ENCODE measurements at regions not wholly inside any gene's neighbourhood (a gene's known extent, or its start where the extent isn't known, plus 50 kb on each side); places are given as distances from the start of the nearest gene placed in this dataset.

GRCh38 chr2:3059141-3059925 lies 318.3 kb downstream of the EIPR1 start:
- no peak for DNase-seq

DNA sequence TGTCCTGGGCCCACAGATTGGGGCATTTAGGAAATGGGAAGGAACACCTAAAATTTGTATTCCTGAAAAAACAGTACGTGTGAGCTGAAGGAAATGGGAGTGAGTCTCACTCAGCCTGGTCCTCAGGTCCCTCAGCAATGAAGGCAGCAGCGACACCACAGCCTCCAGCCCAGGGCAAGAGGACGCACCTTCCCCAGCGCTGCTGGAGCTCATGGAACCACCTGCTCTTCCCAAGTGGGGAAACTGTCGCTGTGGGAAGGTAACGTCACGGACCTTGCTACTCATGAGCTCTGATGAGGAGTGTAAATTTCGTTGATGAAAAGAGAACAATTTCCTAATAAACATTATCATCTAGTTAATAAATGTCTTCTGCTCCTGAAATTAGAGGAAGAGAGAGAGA lies 323.6 kb downstream of the EIPR1 start:
- DNase-seq: no peak

- no peak for DNase-seq
Measured at GRCh38 chr2:3051266-3051665, 326.4 kb downstream of the EIPR1 start.

- no peak for DNase-seq
Measured at GRCh38 chr2:3046170-3046865, 331.3 kb downstream of the EIPR1 start.

DNA sequence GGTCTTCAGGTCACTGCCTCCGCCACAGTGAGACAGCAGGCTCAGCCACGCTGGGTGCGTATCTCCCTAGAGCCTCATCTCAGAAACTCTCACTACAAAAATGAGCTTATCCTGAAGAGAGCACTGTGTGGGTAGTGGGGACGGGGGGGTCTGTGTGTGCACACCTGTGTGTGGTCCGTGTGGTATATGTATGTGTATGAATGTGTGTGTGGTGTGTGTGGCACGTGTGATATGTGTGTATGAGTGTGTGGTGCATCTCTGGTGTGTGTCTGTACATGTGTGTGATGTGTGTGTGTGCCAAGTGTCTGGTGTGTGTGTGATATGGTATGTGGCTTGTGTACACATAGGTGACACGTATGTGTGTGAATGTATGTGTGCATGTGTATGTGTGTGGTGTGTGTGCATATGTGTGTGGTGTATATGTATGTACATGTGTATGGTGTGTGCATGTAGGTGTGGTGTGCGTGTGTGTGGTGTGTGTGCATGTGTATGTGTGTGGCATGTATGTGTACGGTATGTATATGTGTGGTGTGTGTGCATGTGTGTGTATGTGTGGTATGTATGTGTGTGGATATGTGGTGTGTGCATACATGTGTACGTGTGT lies 332.2 kb downstream of the EIPR1 start:
- no peak for DNase-seq

DNA sequence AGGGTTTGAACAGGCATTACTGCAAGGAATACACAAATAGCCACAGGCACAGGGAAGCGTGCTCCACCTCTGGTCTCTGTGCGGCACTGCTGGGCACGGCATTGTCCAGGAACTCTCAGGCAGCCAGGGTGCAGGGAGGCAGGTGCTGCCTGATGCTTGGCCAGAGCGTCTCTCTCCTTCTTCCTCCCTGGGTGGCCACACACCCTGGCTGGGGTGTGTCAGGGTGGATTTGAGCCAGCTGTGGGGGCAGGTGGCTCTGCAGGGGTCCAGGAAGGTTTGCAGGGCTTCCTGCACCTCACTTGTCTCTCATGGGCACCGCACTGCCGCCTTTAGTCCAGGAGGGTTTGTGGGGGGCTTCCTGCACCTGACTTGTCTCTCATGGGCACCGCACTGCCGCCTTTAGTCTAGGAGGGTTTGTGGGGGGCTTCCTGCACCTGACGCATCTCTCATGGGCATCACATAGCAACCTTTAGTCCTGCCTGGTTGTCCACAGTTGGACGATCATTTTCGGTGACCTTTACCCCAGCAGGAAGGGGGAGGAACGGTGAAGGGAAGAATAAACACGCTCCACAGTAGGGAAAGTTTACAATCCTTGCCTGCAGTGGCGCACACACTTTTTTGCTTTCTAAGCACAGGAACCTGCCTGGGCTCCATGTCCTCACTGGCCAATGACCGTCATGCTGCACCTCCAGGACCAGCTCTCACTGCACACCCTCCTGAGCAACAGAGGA lies 332.9 kb downstream of the EIPR1 start:
- DNase-seq: no peak

DNA sequence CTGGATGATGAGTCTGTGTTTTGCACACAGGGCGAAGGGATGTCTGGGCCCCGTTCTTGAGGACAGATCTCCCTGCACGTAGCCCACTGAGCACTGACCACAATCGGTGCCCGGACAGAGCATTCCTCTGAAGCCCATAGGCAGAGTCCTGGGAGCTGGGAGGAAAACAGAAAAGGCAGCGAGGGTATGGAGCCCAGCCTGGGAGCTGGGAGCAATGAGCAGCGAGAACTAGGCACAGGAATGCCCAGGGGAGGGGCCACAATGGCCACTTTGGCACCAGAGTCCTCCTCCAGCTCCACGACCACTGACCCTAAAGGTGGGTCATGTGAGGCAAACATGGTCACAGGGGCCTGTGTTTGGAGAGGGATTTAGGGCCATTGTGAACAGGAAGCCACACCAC lies 333.9 kb downstream of the EIPR1 start:
- no peak for DNase-seq

DNA sequence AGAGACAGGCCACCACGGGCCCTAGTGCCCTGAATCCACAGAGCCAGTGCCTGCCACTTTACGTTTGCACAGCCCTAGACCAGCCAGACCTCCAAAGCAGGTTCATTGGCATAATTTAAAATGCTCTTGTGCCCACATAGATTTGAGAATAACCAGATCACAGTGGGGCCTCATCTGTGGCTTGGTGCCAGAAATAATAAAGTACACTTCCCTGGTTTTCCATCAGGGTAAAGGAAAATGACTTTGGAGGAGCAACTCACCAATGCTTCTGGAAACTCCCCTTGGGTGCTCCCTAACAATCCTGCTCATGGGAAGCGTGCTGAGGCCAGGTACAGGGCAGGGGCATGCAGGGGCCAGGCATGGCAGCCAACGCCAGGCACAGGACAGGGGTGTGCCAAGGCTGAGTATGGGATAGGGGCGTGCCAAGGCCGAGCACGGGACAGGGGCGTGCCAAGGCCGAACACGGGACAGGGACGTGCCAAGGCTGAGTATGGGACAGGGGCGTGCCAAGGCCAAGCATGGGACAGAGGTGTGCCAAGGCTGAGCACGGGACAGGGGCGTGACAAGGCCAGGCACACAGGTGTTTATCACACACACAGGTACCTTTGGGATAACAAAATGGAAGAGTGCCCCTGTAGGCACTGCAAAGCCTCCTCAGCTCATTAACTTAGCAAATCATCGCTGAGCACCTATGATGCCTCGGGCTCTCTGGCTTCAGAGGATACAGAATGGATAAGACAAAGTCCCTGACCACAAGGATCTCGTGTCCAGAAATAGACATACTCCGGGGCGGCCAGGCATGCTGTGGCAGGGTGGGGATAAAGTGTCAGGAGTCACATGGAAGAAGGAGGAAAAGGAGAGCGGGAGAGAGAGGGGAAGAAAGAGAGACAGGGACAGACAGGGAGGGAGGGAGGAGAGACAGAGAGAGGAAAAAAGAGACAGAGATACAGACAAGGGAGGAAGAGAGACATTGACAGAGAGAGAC lies 334.7 kb downstream of the EIPR1 start:
- no peak for DNase-seq

GRCh38 chr2:3041841-3042600 lies 335.6 kb downstream of the EIPR1 start:
- no peak for DNase-seq

DNA sequence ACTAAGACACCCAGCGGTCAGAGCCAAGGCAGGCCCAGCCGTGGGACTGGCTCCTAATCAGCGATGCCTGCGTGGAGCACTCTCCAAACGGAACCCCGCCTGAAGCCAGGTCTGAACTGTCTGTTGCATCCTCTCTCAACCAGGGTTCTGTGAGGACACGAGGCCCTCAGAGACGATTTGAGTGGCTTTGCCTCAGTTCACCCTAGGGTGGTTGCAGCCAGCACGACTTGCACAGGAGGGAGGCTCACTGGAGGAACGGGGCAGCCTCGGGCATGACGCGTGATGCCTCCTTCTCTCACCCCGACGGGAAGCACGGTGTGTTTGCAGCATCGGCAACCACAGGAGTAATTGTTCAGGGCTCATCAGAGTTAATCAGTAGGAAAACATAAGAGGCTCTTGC lies 336.4 kb downstream of the EIPR1 start:
- no peak for DNase-seq

DNA sequence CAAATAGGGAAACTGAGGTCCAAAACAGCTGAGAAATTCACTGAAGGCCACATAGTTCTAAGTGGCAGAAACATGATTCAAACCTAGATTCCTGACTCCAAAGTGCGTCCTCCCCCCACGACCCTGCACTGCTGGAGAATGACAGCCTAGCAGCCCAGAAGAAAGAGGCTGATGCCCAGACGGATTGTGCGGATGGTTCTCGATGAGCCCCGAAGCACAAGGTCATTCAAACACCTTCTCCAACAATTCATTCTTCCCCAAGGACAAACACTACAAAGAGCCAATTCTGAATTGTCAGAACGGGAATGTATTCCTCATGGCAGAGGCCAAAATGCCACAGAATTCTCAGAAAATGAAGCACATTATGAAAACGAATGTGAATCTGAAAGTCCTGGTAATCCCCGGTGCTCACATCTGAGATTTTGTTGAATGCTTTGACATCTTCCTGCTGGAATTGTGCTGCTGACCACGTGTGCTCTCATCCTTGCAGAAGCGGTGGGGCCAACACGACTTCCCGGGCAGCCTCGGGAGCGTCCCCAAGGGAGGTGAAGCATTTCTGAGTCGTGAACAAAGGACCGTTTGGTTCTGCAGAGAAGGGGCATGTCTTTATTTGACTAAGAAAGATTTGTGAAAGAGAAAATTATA lies 337.0 kb downstream of the EIPR1 start:
- DNase-seq: no peak

DNA sequence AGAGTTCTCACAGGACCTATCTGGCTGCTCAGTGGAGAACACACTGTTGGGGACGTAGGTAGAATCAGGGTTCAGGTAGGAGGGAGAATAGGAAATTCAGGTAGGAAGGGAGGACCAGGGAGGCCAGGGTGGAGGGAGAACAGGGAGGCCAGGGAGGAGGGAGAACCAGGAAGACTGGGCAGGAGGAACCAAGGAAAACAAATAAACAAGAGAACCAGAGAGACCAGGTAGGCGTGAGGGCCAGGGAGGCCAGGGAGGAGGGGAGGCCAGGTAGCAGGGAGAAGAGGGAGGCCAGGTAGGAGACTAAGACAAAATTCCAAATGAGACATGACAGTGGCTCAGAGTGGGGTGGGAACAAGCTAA lies 337.6 kb downstream of the EIPR1 start:
- no peak for DNase-seq

DNA sequence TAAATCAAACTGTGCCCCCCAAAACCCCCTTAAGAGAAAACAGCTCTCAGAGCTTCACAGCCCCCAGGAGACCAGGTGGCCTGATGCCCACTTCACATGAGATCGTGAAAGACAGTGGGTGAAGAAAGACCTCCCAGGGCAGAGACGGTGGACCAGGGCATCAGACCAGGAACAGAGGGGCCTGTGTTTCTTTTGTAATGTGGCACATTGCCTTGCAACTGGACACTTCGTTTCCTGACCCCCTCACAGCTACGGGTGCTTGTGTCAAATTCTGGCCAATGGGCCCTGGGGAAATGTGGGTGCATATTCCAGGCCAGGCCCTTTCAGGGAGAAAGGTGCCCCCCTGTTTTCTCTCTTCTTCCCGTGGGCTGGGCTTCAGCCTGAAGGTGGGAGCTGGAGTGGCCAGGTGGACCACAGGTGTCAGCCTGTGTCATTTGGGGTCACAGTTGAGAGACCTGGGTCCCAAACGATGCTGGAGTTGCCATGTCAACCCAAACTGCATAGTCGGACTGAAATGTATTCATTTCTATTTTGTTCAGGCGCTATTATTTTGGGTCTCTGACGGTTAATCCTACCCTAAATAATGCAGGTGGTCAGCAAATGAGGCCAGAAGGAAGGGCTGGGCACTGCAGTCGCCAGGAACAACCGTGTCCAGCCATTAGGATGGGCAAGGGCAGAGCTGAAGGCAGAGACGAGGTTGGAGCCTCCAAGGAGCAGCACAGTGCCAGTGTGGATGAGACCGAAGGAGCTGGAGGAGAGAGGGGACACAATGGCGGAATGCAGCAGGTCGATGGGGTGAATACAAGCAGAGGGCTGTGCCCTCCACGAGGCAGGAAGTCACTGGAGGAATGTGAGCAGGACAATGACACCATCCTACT lies 338.2 kb downstream of the EIPR1 start:
- DNase-seq: no peak

DNA sequence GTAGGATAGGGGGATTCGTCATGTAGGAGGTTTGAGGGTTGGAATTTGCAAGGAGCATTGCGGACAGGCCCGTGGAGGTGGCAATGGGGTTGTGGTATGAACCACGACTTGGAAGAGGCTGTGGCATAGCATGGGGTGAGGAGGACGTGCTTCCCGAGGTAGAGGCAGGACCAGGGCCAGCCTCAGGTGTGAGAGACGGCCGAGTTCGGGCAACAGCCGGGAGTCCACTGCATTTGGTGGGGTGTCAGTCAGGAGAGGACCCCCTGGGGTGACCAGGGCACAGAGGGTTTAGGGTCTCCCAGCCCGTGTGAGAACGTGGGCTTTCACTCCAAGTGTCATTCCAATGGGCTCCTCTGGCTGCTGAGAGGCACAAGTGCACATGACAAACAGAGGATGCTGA lies 339.0 kb downstream of the EIPR1 start:
- DNase-seq: no peak

GRCh38 chr2:3037196-3038194 lies 340.1 kb downstream of the EIPR1 start:
- no peak for DNase-seq

GRCh38 chr2:3036432-3037125 lies 341.0 kb downstream of the EIPR1 start:
- no peak for DNase-seq

DNA sequence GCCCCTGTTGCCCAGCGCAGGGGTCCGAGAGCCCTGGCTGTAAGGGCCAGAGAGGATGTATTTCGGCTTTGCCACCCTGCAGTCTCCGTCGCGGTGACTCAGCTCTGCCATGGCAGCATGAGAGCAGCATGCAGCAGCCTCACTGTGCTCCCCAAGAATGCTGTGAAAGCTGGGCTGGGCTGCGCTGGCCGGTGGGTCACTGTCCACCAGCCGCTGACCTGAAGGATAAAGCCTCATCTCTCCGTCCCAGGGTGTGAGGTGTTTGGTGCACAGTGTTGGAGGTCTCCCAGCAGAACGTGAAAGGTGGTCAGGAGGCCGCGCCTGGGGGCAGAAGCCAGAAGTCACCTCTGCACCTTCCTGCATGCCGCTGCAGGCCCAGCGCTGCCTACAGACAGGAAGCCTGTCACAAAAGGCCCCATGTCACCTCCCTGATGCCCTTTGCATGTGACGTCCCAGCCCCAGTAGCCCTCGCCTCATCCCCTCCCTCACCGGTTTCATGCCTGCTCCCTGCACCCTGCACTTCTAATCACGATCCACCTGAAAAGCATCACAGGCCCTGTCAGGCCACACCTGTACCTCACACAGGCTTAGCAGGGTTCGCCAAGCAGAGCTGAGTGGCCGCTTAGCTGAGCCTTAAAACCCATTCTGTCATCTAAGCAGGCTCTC lies 342.1 kb downstream of the EIPR1 start:
- no peak for DNase-seq
